ENCODE measurements at regions not wholly inside any gene's neighbourhood (a gene's known extent, or its start where the extent isn't known, plus 50 kb on each side); places are given as distances from the start of the nearest gene placed in this dataset.

GRCh38 chr2:133682906-133683305 is 114.6 kb upstream of the NCKAP5 start:
- Histone ChIP-seq H3K36me3 (ENCODE audit: insufficient read depth, low read length) (no peaks in the 10 kb centered on the region), H3K27ac (ENCODE audit: low read depth, low read length, poor library complexity, severe bottlenecking) (no peak overlapping the region), H3K4me2 (ENCODE audit: low read length) (no peak overlapping the region), H3K79me2 (ENCODE audit: insufficient read depth, low read length) (no peaks in the 10 kb centered on the region), H3K9me2 (ENCODE audit: low read depth, low read length) (no peaks in the 10 kb centered on the region), H3K4me1 (ENCODE audit: insufficient read depth, low read length, severe bottlenecking) (no peaks in the 10 kb centered on the region), H3K4me3 (ENCODE audit: low read depth, low read length, poor library complexity, severe bottlenecking) (no peak overlapping the region), H3K27me3 (ENCODE audit: insufficient read depth, low read length) (no peaks in the 10 kb centered on the region), H2AFZ (ENCODE audit: low read length) (no peak overlapping the region), H3K9ac (ENCODE audit: low read length) (no peak overlapping the region), H3K9me3 (ENCODE audit: low read length) (no peaks in the 10 kb centered on the region), H3F3A (ENCODE audit: insufficient read depth, low read length) (no peaks in the 10 kb centered on the region), H4K20me1 (ENCODE audit: insufficient read depth, low read length) (no peaks in the 10 kb centered on the region)
- TF ChIP-seq, protein P1, sequence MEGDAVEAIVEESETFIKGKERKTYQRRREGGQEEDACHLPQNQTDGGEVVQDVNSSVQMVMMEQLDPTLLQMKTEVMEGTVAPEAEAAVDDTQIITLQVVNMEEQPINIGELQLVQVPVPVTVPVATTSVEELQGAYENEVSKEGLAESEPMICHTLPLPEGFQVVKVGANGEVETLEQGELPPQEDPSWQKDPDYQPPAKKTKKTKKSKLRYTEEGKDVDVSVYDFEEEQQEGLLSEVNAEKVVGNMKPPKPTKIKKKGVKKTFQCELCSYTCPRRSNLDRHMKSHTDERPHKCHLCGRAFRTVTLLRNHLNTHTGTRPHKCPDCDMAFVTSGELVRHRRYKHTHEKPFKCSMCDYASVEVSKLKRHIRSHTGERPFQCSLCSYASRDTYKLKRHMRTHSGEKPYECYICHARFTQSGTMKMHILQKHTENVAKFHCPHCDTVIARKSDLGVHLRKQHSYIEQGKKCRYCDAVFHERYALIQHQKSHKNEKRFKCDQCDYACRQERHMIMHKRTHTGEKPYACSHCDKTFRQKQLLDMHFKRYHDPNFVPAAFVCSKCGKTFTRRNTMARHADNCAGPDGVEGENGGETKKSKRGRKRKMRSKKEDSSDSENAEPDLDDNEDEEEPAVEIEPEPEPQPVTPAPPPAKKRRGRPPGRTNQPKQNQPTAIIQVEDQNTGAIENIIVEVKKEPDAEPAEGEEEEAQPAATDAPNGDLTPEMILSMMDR (IDR thresholded peaks at IDR 0.05; ENCODE audit: low read length) = no peak
- no peak for TF ChIP-seq EZH2 (IDR thresholded peaks at IDR 0.05; ENCODE audit: borderline replicate concordance, low read length)

DNA sequence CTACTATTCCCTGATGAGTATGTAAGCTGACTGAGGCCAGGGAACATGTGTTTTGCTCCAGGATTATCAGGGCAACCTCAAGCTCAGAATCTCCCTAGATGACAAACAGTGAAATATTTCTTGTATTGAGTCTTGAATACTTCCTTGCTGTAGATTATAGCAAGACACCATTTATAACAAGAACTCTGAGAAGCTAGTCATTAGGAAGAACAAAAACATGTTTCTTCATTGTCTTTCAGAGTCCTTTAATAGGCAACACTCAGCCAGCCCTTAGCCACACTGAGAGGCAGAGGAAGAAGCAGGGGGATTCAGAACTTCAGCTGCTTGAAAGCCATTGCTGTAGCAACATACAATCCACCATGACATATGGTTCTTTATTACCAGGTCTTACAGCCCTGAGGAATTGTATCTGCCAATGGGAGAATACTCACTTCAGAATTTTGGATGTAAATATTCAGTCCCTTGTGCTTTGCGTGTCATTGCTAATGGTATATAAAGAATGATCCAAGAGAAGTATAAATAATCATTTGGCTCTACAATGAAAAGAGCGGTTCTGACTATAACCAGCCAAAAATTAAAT is 117.5 kb upstream of the NCKAP5 start:
- no peak overlapping the region for H3K27ac ChIP-seq (ENCODE audit: low read depth, low read length, poor library complexity, severe bottlenecking)
- no peaks in the 10 kb centered on the region for H3K36me3 ChIP-seq (ENCODE audit: insufficient read depth, low read length)
- H3K4me3 ChIP-seq (ENCODE audit: low read depth, low read length, poor library complexity, severe bottlenecking) = no peak overlapping the region
- no peaks in the 10 kb centered on the region for H3K9me2 ChIP-seq (ENCODE audit: low read depth, low read length)
- H3K4me1 ChIP-seq (ENCODE audit: insufficient read depth, low read length, severe bottlenecking) = no peaks in the 10 kb centered on the region
- TF ChIP-seq, protein P1 (IDR thresholded peaks at IDR 0.05; ENCODE audit: low read length) = no peak
- TF ChIP-seq EZH2 (IDR thresholded peaks at IDR 0.05; ENCODE audit: borderline replicate concordance, low read length) = no peak
- no peak overlapping the region for H3K4me2 ChIP-seq (ENCODE audit: low read length)
- no peaks in the 10 kb centered on the region for H3F3A ChIP-seq (ENCODE audit: insufficient read depth, low read length)
- no peak overlapping the region for H3K9ac ChIP-seq (ENCODE audit: low read length)
- H3K27me3 ChIP-seq (ENCODE audit: insufficient read depth, low read length) = no peaks in the 10 kb centered on the region
- H4K20me1 ChIP-seq (ENCODE audit: insufficient read depth, low read length) = no peaks in the 10 kb centered on the region
- no peaks in the 10 kb centered on the region for H3K79me2 ChIP-seq (ENCODE audit: insufficient read depth, low read length)
- H3K9me3 ChIP-seq (ENCODE audit: low read length) = no peaks in the 10 kb centered on the region
- no peak overlapping the region for H2AFZ ChIP-seq (ENCODE audit: low read length)

GRCh38 chr2:133690780-133691179 is 122.5 kb upstream of the NCKAP5 start:
- no peaks in the 10 kb centered on the region for H3F3A ChIP-seq (ENCODE audit: insufficient read depth, low read length)

More at GRCh38 chr2:133690780-133691179, 122.5 kb upstream of the NCKAP5 start:
- no peak overlapping the region for H3K9ac ChIP-seq (ENCODE audit: low read length)
- H3K4me2 ChIP-seq (ENCODE audit: low read length) = no peak overlapping the region
- no peaks in the 10 kb centered on the region for H3K27me3 ChIP-seq (ENCODE audit: insufficient read depth, low read length)
- TF ChIP-seq, protein P1 (IDR thresholded peaks at IDR 0.05; ENCODE audit: low read length) = no peak
- no peak for TF ChIP-seq EZH2 (IDR thresholded peaks at IDR 0.05; ENCODE audit: borderline replicate concordance, low read length)
- H3K4me1 ChIP-seq (ENCODE audit: insufficient read depth, low read length, severe bottlenecking) = no peaks in the 10 kb centered on the region
- no peaks in the 10 kb centered on the region for H3K9me2 ChIP-seq (ENCODE audit: low read depth, low read length)
- H4K20me1 ChIP-seq (ENCODE audit: insufficient read depth, low read length) = no peaks in the 10 kb centered on the region
- no peak overlapping the region for H2AFZ ChIP-seq (ENCODE audit: low read length)
- H3K79me2 ChIP-seq (ENCODE audit: insufficient read depth, low read length) = no peaks in the 10 kb centered on the region
- no peak overlapping the region for H3K4me3 ChIP-seq (ENCODE audit: low read depth, low read length, poor library complexity, severe bottlenecking)
- H3K27ac ChIP-seq (ENCODE audit: low read depth, low read length, poor library complexity, severe bottlenecking) = no peak overlapping the region
- H3K9me3 ChIP-seq (ENCODE audit: low read length) = no peaks in the 10 kb centered on the region
- no peaks in the 10 kb centered on the region for H3K36me3 ChIP-seq (ENCODE audit: insufficient read depth, low read length)
